Right kidney (tissue), 1 donor: ENCODE measurements at regions not wholly inside any gene's neighbourhood (a gene's known extent, or its start where the extent isn't known, plus 50 kb on each side); places are given as distances from the start of the nearest gene placed in this dataset.

Experiments used
- DNase-seq: peaks from one replicate; pipeline ENCODE4 v3.0.0-alpha.2; 2016

GRCh38 chr2:200752835-200753234 lies 58.9 kb upstream of the BZW1 start:
- DNase-seq = no peak

- no peak for DNase-seq
Measured at GRCh38 chr2:200756618-200757321, 54.9 kb upstream of the BZW1 start.

GRCh38 chr2:200757399-200757798 lies 54.3 kb upstream of the BZW1 start:
- DNase-seq = no peak

GRCh38 chr2:200758341-200758740 lies 53.4 kb upstream of the BZW1 start:
- DNase-seq = no peak

- no peak for DNase-seq
Measured at GRCh38 chr2:200761266-200761665, 50.4 kb upstream of the BZW1 start.
